Hepatocyte (in vitro differentiated cells): ENCODE measurements at regions not wholly inside any gene's neighbourhood (a gene's known extent, or its start where the extent isn't known, plus 50 kb on each side); places are given as distances from the start of the nearest gene placed in this dataset.

ENCODE experiments used
- DNase-seq: peaks from one replicate; pipeline ENCODE4 v3.0.0-alpha.2; 2016; ENCODE audit warnings: low spot score
- H2AFZ ChIP-seq: fragments of 200-600 bp; sonication (generic); 2 replicates; pipeline ENCODE4 v1.6.0; 2016; ENCODE audit warnings: antibody characterized with exemption, mild to moderate bottlenecking
- H3K27ac ChIP-seq: fragments of 200-600 bp; sonication (generic); 2 replicates; pipeline ENCODE4 v1.5.1; 2016; ENCODE audit warnings: mild to moderate bottlenecking
- H3K27me3 ChIP-seq: fragments of 200-600 bp; sonication (generic); 2 replicates; pipeline ENCODE4 v1.6.1; 2016
- H3K36me3 ChIP-seq: fragments of 200-600 bp; sonication (generic); replicated peaks from 2 replicates; pipeline ENCODE4 v1.5.1; 2016; ENCODE audit warnings: low read depth; ENCODE audit not compliant: insufficient read depth
- H3K4me1 ChIP-seq: fragments of 200-600 bp; sonication (generic); 2 replicates; pipeline ENCODE4 v1.5.1; 2016; ENCODE audit warnings: mild to moderate bottlenecking, moderate library complexity; ENCODE audit not compliant: insufficient read depth
- H3K4me2 ChIP-seq: fragments of 200-600 bp; sonication (generic); 2 replicates; pipeline ENCODE4 v1.6.0; 2016
- H3K4me3 ChIP-seq: fragments of 200-600 bp; sonication (generic); 2 replicates; pipeline ENCODE4 v1.5.1; 2016; ENCODE audit warnings: mild to moderate bottlenecking
- H3K79me2 ChIP-seq: fragments of 200-600 bp; sonication (generic); 2 replicates; pipeline ENCODE4 v1.6.0; 2017; ENCODE audit warnings: mild to moderate bottlenecking
- H3K9me2 ChIP-seq: fragments of 200-600 bp; sonication (generic); replicated peaks from 2 replicates; pipeline ENCODE4 v1.6.0; 2017; ENCODE audit warnings: mild to moderate bottlenecking; ENCODE audit not compliant: insufficient read depth
- H3K9me3 ChIP-seq: fragments of 200-600 bp; sonication (generic); 2 replicates; pipeline ENCODE4 v1.5.1; 2016; ENCODE audit warnings: low read depth, mild to moderate bottlenecking
- H4K20me1 ChIP-seq: fragments of 200-600 bp; sonication (generic); 2 replicates; pipeline ENCODE4 v1.6.0; 2016; ENCODE audit warnings: mild to moderate bottlenecking; ENCODE audit not compliant: insufficient read depth, poor library complexity, severe bottlenecking
- CTCF ChIP-seq: fragments of 200-600 bp; sonication (generic); IDR thresholded peaks from 2 replicates; pipeline ENCODE4 v1.5.1; 2016; ENCODE audit warnings: antibody characterized with exemption, mild to moderate bottlenecking; ENCODE audit not compliant: poor library complexity
- EZH2 ChIP-seq: fragments of 200-600 bp; sonication (generic); IDR thresholded peaks from 2 replicates; pipeline ENCODE4 v1.6.1; 2016; ENCODE audit warnings: antibody characterized with exemption, mild to moderate bottlenecking, borderline replicate concordance
- EZH2phosphoT487 ChIP-seq: fragments of 200-600 bp; sonication (generic); IDR thresholded peaks from one replicate; pipeline ENCODE4 v1.6.1; 2018; ENCODE audit warnings: antibody characterized with exemption, mild to moderate bottlenecking, low read depth, moderate library complexity; ENCODE audit not compliant: unreplicated experiment, severe bottlenecking
- WGBS: methylation state at CpG from one replicate; pipeline ENCODE4 v1.1.6; 2016; ENCODE audit warnings: low lambda C conversion rate; ENCODE audit errors: missing lambda C conversion rate; 5-methylcytosine and 5-hydroxymethylcytosine counted together

DNA sequence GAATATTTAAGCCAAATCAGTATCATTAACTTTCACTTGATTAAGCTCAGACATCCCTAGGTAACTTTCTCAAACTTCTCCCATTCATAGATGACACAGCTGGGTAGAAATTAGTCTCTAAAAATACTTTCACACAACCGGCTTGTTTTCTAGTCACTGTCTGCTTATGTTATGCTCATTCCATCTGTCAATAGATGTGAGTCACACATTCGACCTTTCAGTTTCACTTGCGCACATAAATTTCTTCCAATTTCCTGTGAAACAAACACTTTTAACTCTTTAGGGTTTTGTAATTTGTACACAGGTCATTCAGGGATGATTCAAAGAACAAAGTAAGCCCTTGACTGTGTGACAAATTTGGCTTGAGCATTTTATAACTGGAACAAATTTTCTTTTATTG, 723.0 kb downstream of the KCNA4 start:
- Histone ChIP-seq H3K27me3 (no peaks in the 10 kb centered on the region), H3K79me2 (no peaks in the 10 kb centered on the region), H3K4me2 (no peak overlapping the region), H3K27ac (no peak overlapping the region), H3K4me3 (no peak overlapping the region), H3K9me2 (no peaks in the 10 kb centered on the region), H3K36me3 (no peaks in the 10 kb centered on the region), H3K4me1 (no peaks in the 10 kb centered on the region), H3K9me3 (no peaks in the 10 kb centered on the region), H2AFZ (no peak overlapping the region), H4K20me1 (no peaks in the 10 kb centered on the region)
- no peak for DNase-seq
- 32% methylated on average over 3 of the region's 3 CpGs for WGBS
- TF ChIP-seq EZH2phosphoT487 (no peak), CTCF (no peak), EZH2 (no peak)

GRCh38 chr11:29282088-29282487, 734.7 kb downstream of the KCNA4 start:
- Histone ChIP-seq H4K20me1 (no peaks in the 10 kb centered on the region), H3K27ac (peak overlapping the region; percentile 51), H3K27me3 (no peaks in the 10 kb centered on the region), H3K9me2 (no peaks in the 10 kb centered on the region), H3K36me3 (no peaks in the 10 kb centered on the region), H3K79me2 (no peaks in the 10 kb centered on the region), H2AFZ (no peak overlapping the region), H3K4me2 (peak overlapping the region; percentile 9), H3K4me1 (no peaks in the 10 kb centered on the region), H3K4me3 (no peak overlapping the region), H3K9me3 (no peaks in the 10 kb centered on the region)
- no peak for TF ChIP-seq CTCF
- no peak for TF ChIP-seq EZH2
- no peak for TF ChIP-seq EZH2phosphoT487
- 20% methylated on average over 2 of the region's 2 CpGs for WGBS
- peak; percentile 50 for DNase-seq

DNA sequence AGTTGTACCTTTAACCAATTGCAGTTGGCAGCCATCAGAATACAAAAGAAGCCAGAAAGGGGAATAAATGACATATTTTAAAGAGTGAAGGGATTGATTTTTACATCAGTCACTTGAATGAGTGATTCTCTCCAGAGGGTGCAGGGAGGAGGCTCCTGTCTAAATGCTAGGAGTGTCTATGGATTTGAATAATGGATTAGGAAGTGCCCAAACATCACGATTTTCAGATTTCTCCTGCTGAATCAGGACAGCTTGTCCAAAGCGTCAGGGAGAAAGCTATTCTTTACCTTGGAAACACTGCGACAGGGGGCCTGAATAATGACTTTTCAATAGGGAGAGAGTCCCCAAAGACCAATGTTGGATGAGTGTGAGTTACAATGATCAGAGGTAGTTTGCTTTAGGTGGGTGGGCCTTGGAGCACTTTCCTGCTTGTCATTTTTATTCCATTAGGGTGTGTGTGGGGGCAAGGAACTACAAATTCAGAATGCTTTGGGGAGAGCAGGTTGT, 735.5 kb downstream of the KCNA4 start:
- Histone ChIP-seq H3K4me1 (no peaks in the 10 kb centered on the region), H3K9me2 (no peaks in the 10 kb centered on the region), H3K9me3 (no peaks in the 10 kb centered on the region), H2AFZ (no peak overlapping the region), H3K27ac (no peak overlapping the region), H4K20me1 (no peaks in the 10 kb centered on the region), H3K79me2 (no peaks in the 10 kb centered on the region), H3K27me3 (no peaks in the 10 kb centered on the region), H3K4me3 (no peak overlapping the region), H3K36me3 (no peaks in the 10 kb centered on the region), H3K4me2 (no peak overlapping the region)
- no peak for DNase-seq
- no peak for TF ChIP-seq EZH2phosphoT487
- TF ChIP-seq CTCF: no peak
- no peak for TF ChIP-seq EZH2
- WGBS: 84% methylated on average over 3 of the region's 3 CpGs

DNA sequence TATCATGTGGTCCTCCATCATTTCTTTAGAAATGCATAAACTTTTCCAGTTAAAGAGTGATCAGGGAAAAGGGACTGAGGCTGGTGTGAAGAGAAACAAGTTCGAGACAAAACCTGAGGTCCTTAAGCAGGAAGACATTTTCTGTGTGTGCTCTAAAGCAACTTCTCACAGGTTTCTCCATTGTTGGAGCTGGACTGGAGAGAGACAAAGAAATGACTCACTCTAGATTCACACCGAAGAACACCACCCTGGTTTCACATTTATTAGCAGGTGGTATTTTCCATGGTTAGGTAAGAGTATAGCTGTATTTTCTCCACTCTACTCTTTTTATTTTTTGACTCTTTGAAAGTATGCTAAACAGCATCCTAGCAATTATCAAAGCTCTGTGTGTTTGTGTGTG, 736.4 kb downstream of the KCNA4 start:
- WGBS: 83% methylated on average over 2 of the region's 2 CpGs
- DNase-seq: peak; percentile 8
- Histone ChIP-seq H4K20me1 (no peaks in the 10 kb centered on the region), H3K79me2 (no peaks in the 10 kb centered on the region), H3K4me3 (no peak overlapping the region), H3K9me2 (no peaks in the 10 kb centered on the region), H3K4me1 (no peaks in the 10 kb centered on the region), H3K27ac (peak overlapping the region; percentile 26), H3K4me2 (no peak overlapping the region), H3K36me3 (no peaks in the 10 kb centered on the region), H2AFZ (no peak overlapping the region), H3K27me3 (no peaks in the 10 kb centered on the region), H3K9me3 (no peaks in the 10 kb centered on the region)
- TF ChIP-seq EZH2phosphoT487 (no peak), EZH2 (no peak), CTCF (no peak)
